ENCODE measurements at regions not wholly inside any gene's neighbourhood (a gene's known extent, or its start where the extent isn't known, plus 50 kb on each side); places are given as distances from the start of the nearest gene placed in this dataset.

DNA sequence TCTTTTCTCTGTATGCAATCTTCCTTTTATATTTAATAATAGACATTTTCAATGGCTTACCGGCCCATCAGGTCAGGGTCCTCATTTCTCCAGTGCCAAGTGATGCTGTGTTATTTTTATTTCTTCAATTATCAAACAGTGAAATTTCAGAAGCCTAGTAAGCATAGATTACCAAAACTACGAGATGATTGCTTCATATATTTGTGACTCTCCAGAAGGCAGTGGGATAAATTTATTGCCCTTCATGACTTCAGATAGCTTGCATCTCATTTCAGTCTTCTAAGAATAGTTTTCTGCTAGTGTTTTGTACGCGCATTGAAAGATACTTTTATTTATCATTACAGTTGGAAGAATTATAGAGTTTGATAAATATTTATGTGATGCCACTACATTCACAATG, 139.6 kb downstream of the FAT3 start:
- no peak for TF ChIP-seq POLR2A (IDR thresholded peaks at IDR 0.05)
- TF ChIP-seq, protein P1, sequence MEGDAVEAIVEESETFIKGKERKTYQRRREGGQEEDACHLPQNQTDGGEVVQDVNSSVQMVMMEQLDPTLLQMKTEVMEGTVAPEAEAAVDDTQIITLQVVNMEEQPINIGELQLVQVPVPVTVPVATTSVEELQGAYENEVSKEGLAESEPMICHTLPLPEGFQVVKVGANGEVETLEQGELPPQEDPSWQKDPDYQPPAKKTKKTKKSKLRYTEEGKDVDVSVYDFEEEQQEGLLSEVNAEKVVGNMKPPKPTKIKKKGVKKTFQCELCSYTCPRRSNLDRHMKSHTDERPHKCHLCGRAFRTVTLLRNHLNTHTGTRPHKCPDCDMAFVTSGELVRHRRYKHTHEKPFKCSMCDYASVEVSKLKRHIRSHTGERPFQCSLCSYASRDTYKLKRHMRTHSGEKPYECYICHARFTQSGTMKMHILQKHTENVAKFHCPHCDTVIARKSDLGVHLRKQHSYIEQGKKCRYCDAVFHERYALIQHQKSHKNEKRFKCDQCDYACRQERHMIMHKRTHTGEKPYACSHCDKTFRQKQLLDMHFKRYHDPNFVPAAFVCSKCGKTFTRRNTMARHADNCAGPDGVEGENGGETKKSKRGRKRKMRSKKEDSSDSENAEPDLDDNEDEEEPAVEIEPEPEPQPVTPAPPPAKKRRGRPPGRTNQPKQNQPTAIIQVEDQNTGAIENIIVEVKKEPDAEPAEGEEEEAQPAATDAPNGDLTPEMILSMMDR (IDR thresholded peaks at IDR 0.05): no peak

Data from esophagus squamous epithelium (tissue), 4 donors.